SK-N-SH (cell line): ENCODE measurements at regions not wholly inside any gene's neighbourhood (a gene's known extent, or its start where the extent isn't known, plus 50 kb on each side); places are given as distances from the start of the nearest gene placed in this dataset.

ENCODE experiments used
- CTCF ChIA-PET: fragments of 300-600, 350-600 bp; formaldehyde crosslinking; extraction: SDS; loops from one replicate; lab custom pipeline; 2021; lab: Yijun Ruan, JAX
- POLR2A ChIA-PET: fragments of 350-600 bp; sonication (Branson Sonifier 250); formaldehyde crosslinking; extraction: SDS; loops from one replicate; lab custom pipeline; 2020; ENCODE audit warnings: antibody characterized with exemption, inconsistent platforms; lab: Yijun Ruan, JAX
- DNase-seq: peaks from one replicate; pipeline ENCODE4 v3.0.0; 2012
- H2AFZ ChIP-seq: fragments of 200-600 bp; sonication (generic); 2 replicates; pipeline ENCODE4 v1.8.1; 2016; ENCODE audit warnings: antibody characterized with exemption, mild to moderate bottlenecking, low read depth
- H3F3A ChIP-seq: fragments of 200-600 bp; sonication (generic); replicated peaks from 2 replicates; pipeline ENCODE3; 2016; ENCODE audit warnings: antibody characterized with exemption, mild to moderate bottlenecking; ENCODE audit not compliant: insufficient read depth
- H3K27ac ChIP-seq, 2 experiments: fragments of 200-500 bp in 1 of 2; fragments of 200-600 bp in 1 of 2; sonication (Bioruptor generic) in 1 of 2; sonication (generic), shearing (Covaris generic) in 1 of 2; 2 replicates each; pipeline versions ENCODE4 v1.5.1 to v1.6.1; 2014 to 2016; ENCODE audit warnings: low read depth in 2 of 2, inconsistent platforms in 1 of 2, low read length in 1 of 2, mild to moderate bottlenecking in 1 of 2, mixed read lengths in 1 of 2
- H3K27me3 ChIP-seq: fragments of 200-600 bp; sonication (generic), shearing (Covaris generic); 2 replicates; pipeline ENCODE4 v1.6.1; 2016; ENCODE audit warnings: mixed run types; ENCODE audit not compliant: insufficient read depth
- H3K36me3 ChIP-seq, 2 experiments: fragments of 200-500 bp in 1 of 2; fragments of 200-600 bp in 1 of 2; sonication (Bioruptor generic) in 1 of 2; sonication (generic) in 1 of 2; replicated peaks in 1 of 2; 2 replicates each; pipeline versions ENCODE3 to v1.5.1; 2014 to 2016; ENCODE audit warnings: low read length in 1 of 2, mild to moderate bottlenecking in 1 of 2; ENCODE audit not compliant: insufficient read depth in 2 of 2, control insufficient read depth in 1 of 2
- H3K4me1 ChIP-seq, 2 experiments: fragments of 200-500 bp in 1 of 2; fragments of 200-600 bp in 1 of 2; sonication (Bioruptor generic) in 1 of 2; sonication (generic), shearing (Covaris generic) in 1 of 2; 2 replicates each; pipeline versions ENCODE4 v1.5.1 to v1.6.1; 2014 to 2016; ENCODE audit warnings: low read depth in 1 of 2, low read length in 1 of 2, mixed run types in 1 of 2; ENCODE audit not compliant: insufficient read depth in 2 of 2, control insufficient read depth in 1 of 2
- H3K4me2 ChIP-seq: fragments of 200-600 bp; sonication (generic), shearing (Covaris generic); 2 replicates; pipeline ENCODE4 v1.6.1; 2017; ENCODE audit warnings: mixed run types
- H3K4me3 ChIP-seq, 2 experiments: fragments of 200-500 bp in 1 of 2; fragments of 200-600 bp in 1 of 2; sonication (Bioruptor generic) in 1 of 2; sonication (generic), shearing (Covaris generic) in 1 of 2; 2 replicates each; pipeline versions ENCODE4 v1.5.1 to v1.8.1; 2014 to 2016; ENCODE audit warnings: low read depth in 2 of 2, inconsistent platforms in 1 of 2, low read length in 1 of 2, mild to moderate bottlenecking in 1 of 2, mixed read lengths in 1 of 2, moderate library complexity in 1 of 2
- H3K79me2 ChIP-seq: fragments of 200-600 bp; sonication (generic); 2 replicates; pipeline ENCODE4 v1.8.1; 2017; ENCODE audit warnings: mild to moderate bottlenecking; ENCODE audit not compliant: insufficient read depth
- H3K9ac ChIP-seq: fragments of 200-600 bp; sonication (generic); 2 replicates; pipeline ENCODE4 v1.6.1; 2017; ENCODE audit warnings: mixed run types
- H3K9me2 ChIP-seq: fragments of 200-600 bp; sonication (generic); 2 replicates; pipeline ENCODE4 v1.6.1; 2017; ENCODE audit warnings: mixed run types
- H3K9me3 ChIP-seq: fragments of 200-600 bp; sonication (generic); 2 replicates; pipeline ENCODE4 v1.6.1; 2017; ENCODE audit warnings: mixed run types, mild to moderate bottlenecking, moderate library complexity
- H4K20me1 ChIP-seq: fragments of 200-600 bp; sonication (generic); 2 replicates; pipeline ENCODE4 v1.6.1; 2017; ENCODE audit warnings: mild to moderate bottlenecking, mixed run types; ENCODE audit not compliant: insufficient read depth
- CHD2 ChIP-seq: fragments of 150-350 bp; IDR thresholded peaks from 2 replicates; pipeline ENCODE4 v1.6.1; 2018; ENCODE audit warnings: low read length; ENCODE audit not compliant: partially characterized antibody
- CTCF ChIP-seq: fragments of 200-600 bp; sonication (generic); IDR thresholded peaks from 2 replicates; pipeline ENCODE4 v1.6.1; 2017; ENCODE audit warnings: antibody characterized with exemption, mild to moderate bottlenecking, moderate library complexity
- EP300 ChIP-seq, 2 experiments: IDR thresholded peaks; 2 replicates each; pipeline versions ENCODE4 v1.4.0 to v1.6.1; 2012; ENCODE audit warnings: borderline replicate concordance in 1 of 2, low read depth in 1 of 2, low read length in 1 of 2
- FOSL2 ChIP-seq: IDR thresholded peaks from 2 replicates; pipeline ENCODE4 v1.4.0; 2012; ENCODE audit warnings: low read depth, mild to moderate bottlenecking, moderate library complexity, borderline replicate concordance
- FOXM1 ChIP-seq: IDR thresholded peaks from 2 replicates; pipeline ENCODE4 v1.4.0; 2012; ENCODE audit warnings: low read depth, mild to moderate bottlenecking
- JUND ChIP-seq: IDR thresholded peaks from 2 replicates; pipeline ENCODE4 v1.4.0; 2012
- MAX ChIP-seq: IDR thresholded peaks from 2 replicates; pipeline ENCODE4 v1.4.0; 2012; ENCODE audit warnings: low read depth
- MEF2A ChIP-seq: IDR thresholded peaks from 2 replicates; pipeline ENCODE4 v1.4.0; 2012; ENCODE audit warnings: low read depth, borderline replicate concordance
- NFIC ChIP-seq: IDR thresholded peaks from 2 replicates; pipeline ENCODE4 v1.4.0; 2012; ENCODE audit warnings: borderline replicate concordance
- POLR2AphosphoS5 ChIP-seq: IDR thresholded peaks from 2 replicates; pipeline ENCODE4 v1.6.1; 2012; ENCODE audit warnings: low read depth, low read length
- RXRA ChIP-seq: IDR thresholded peaks from 2 replicates; pipeline ENCODE4 v1.4.0; 2012; ENCODE audit warnings: low read depth, mild to moderate bottlenecking, borderline replicate concordance
- SIN3A ChIP-seq: IDR thresholded peaks from 2 replicates; pipeline ENCODE4 v1.6.1; 2012; ENCODE audit warnings: low read depth, mild to moderate bottlenecking, low read length, moderate library complexity, borderline replicate concordance
- SMC3 ChIP-seq: IDR thresholded peaks from 2 replicates; pipeline ENCODE4 v1.6.1; 2012; ENCODE audit warnings: low read depth, low read length, improper control_type of control experiment
- TAF1 ChIP-seq: IDR thresholded peaks from 2 replicates; pipeline ENCODE4 v1.6.1; 2012; ENCODE audit warnings: low read depth, mild to moderate bottlenecking, low read length, moderate library complexity, borderline replicate concordance
- TCF12 ChIP-seq: IDR thresholded peaks from 2 replicates; pipeline ENCODE4 v1.4.0; 2012
- TEAD4 ChIP-seq: IDR thresholded peaks from 2 replicates; pipeline ENCODE4 v1.4.0; 2012; ENCODE audit warnings: mild to moderate bottlenecking, borderline replicate concordance; ENCODE audit not compliant: insufficient read depth
- USF1 ChIP-seq: IDR thresholded peaks from 2 replicates; pipeline ENCODE4 v1.4.0; 2012; ENCODE audit warnings: low read depth, borderline replicate concordance
- YY1 ChIP-seq: IDR thresholded peaks from 2 replicates; pipeline ENCODE4 v1.4.0; 2012; ENCODE audit warnings: low read depth, mild to moderate bottlenecking
- WGBS: methylation state at CpG from one replicate; pipeline ENCODE4 v1.1.6; 2017; ENCODE audit warnings: low lambda C conversion rate; 5-methylcytosine and 5-hydroxymethylcytosine counted together
- TF ChIP-seq, protein P1 (sequence below): IDR thresholded peaks from 2 replicates; pipeline ENCODE4; 2012
- TF ChIP-seq, protein P2 (sequence below): fragments of 150-350 bp; IDR thresholded peaks from 2 replicates; pipeline ENCODE4 v1.6.1; 2016; ENCODE audit warnings: mild to moderate bottlenecking, low read depth, low read length

GRCh38 chr13:39874331-39875053, 219.0 kb downstream of the COG6 start:
- no peaks in the 10 kb centered on the region for H3K79me2 ChIP-seq
- POLR2A ChIA-PET: no interaction called here

More at GRCh38 chr13:39874331-39875053, 219.0 kb downstream of the COG6 start:
- Histone ChIP-seq H3K9ac (no peak overlapping the region), H3K9me3 (no peaks in the 10 kb centered on the region), H3K4me3 (no peak overlapping the region), H3K9me2 (no peaks in the 10 kb centered on the region), H3F3A (peaks cover 8% of the 10 kb centered on the region), H3K27me3 (no peaks in the 10 kb centered on the region), H3K27ac (peak overlapping the region; percentile 60 to 75; a peak in 3 of 4 replicates), H4K20me1 (no peaks in the 10 kb centered on the region), H2AFZ (no peak overlapping the region), H3K4me1 (peaks cover 11 to 24% of the 10 kb centered on the region in 2 experiments), H3K36me3 (no peaks in the 10 kb centered on the region), H3K4me2 (peak overlapping the region; percentile 23)
- WGBS: 72% methylated on average over 3 of the region's 3 CpGs
- TF ChIP-seq JUND (peak; percentile 43), NFIC (peak; percentile 82), RXRA (peak; percentile 64; the same call in 1 of the 2 replicates), CHD2 (no peak), EP300 (IDR thresholded peaks at IDR 0.05; ENCODE audit: borderline replicate concordance in 1 of 2, low read depth in 1 of 2, low read length in 1 of 2) (peak; percentile 68 to 84), FOXM1 (peak; percentile 78; the same call in 1 of the 2 replicates), TCF12 (peak; percentile 96), CTCF (no peak), POLR2AphosphoS5 (0 out of 2 replicates have a peak, but pooled peaks have one; percentile 55), TEAD4 (peak; percentile 66; the same call in 1 of the 2 replicates), YY1 (no peak), USF1 (no peak), FOSL2 (no peak), SMC3 (no peak), MAX (0 out of 2 replicates have a peak, but pooled peaks have one; percentile 38), MEF2A (0 out of 2 replicates have a peak, but pooled peaks have one; percentile 33), TAF1 (no peak), SIN3A (peak; percentile 71; the same call in 1 of the 2 replicates)
- TF ChIP-seq, protein P1, sequence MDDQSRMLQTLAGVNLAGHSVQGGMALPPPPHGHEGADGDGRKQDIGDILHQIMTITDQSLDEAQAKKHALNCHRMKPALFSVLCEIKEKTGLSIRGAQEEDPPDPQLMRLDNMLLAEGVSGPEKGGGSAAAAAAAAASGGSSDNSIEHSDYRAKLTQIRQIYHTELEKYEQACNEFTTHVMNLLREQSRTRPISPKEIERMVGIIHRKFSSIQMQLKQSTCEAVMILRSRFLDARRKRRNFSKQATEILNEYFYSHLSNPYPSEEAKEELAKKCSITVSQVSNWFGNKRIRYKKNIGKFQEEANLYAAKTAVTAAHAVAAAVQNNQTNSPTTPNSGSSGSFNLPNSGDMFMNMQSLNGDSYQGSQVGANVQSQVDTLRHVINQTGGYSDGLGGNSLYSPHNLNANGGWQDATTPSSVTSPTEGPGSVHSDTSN: peak; percentile 95
- TF ChIP-seq, protein P2, sequence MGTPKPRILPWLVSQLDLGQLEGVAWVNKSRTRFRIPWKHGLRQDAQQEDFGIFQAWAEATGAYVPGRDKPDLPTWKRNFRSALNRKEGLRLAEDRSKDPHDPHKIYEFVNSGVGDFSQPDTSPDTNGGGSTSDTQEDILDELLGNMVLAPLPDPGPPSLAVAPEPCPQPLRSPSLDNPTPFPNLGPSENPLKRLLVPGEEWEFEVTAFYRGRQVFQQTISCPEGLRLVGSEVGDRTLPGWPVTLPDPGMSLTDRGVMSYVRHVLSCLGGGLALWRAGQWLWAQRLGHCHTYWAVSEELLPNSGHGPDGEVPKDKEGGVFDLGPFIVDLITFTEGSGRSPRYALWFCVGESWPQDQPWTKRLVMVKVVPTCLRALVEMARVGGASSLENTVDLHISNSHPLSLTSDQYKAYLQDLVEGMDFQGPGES: no peak
- CTCF ChIA-PET: interaction anchor here (1.5 kb wide), 1 partner anchor 68 kb away, joined by 4 read pairs; no protein-coding TSS in a partner anchor
- DNase-seq: no peak
